Chondrocyte (in vitro differentiated cells): ENCODE measurements at regions not wholly inside any gene's neighbourhood (a gene's known extent, or its start where the extent isn't known, plus 50 kb on each side); places are given as distances from the start of the nearest gene placed in this dataset.

Experiments
- DNase-seq: peaks from one replicate; pipeline ENCODE4 v3.0.0; 2021; ENCODE audit warnings: mixed read lengths, low spot score
- H3K27ac Mint-ChIP-seq: one replicate; pipeline ENCODE4 v1.8.0; 2021; ENCODE audit warnings: mild to moderate bottlenecking, moderate library complexity, mixed read lengths; ENCODE audit not compliant: unreplicated experiment
- H3K27me3 Mint-ChIP-seq: 2 replicates; pipeline ENCODE4 v1.8.0; 2021; ENCODE audit warnings: low read depth, mixed read lengths
- H3K36me3 Mint-ChIP-seq: 2 replicates; pipeline ENCODE4 v1.8.0; 2021; ENCODE audit warnings: low read depth, mixed read lengths
- H3K4me1 Mint-ChIP-seq: 2 replicates; pipeline ENCODE4 v1.8.0; 2021; ENCODE audit warnings: low read depth, mild to moderate bottlenecking, mixed read lengths
- H3K4me3 Mint-ChIP-seq: one replicate; pipeline ENCODE4 v1.8.0; 2021; ENCODE audit warnings: mild to moderate bottlenecking, moderate library complexity, mixed read lengths; ENCODE audit not compliant: unreplicated experiment
- H3K9me3 Mint-ChIP-seq: 2 replicates; pipeline ENCODE4 v1.8.0; 2021; ENCODE audit warnings: low read depth, mixed read lengths
- TF ChIP-seq, protein P1 (sequence below): fragments of 200-600 bp; sonication (generic); IDR thresholded peaks from 2 replicates; pipeline ENCODE4 v1.5.0; 2021; ENCODE audit warnings: antibody characterized with exemption, mild to moderate bottlenecking, moderate library complexity

DNA sequence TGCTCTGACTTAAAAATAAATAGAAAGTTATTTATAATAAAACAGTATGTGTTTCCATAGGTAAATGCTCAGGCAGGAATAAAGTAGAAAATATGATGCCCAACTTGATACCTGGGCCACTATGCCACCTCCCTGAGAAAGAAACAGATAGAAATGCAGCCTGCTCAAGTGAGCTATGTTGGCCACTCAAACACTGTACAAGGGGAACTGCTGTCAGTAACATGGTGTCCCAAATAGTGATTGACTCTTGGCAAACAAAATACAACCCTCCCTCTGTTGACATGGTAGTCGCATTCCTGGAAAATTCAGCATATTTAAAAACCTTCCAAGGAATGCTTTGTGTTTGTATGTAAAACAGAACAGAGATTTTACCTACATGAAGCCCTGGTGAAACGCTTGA is 66.9 kb upstream of the KCNE2 start:
- no peak overlapping the region for H3K4me3 Mint-ChIP-seq
- H3K4me1 Mint-ChIP-seq: peaks cover 12% of the 10 kb centered on the region
- peaks cover 9% of the 10 kb centered on the region for H3K9me3 Mint-ChIP-seq
- H3K27me3 Mint-ChIP-seq: no peaks in the 10 kb centered on the region
- no peak for DNase-seq
- TF ChIP-seq, protein P1, sequence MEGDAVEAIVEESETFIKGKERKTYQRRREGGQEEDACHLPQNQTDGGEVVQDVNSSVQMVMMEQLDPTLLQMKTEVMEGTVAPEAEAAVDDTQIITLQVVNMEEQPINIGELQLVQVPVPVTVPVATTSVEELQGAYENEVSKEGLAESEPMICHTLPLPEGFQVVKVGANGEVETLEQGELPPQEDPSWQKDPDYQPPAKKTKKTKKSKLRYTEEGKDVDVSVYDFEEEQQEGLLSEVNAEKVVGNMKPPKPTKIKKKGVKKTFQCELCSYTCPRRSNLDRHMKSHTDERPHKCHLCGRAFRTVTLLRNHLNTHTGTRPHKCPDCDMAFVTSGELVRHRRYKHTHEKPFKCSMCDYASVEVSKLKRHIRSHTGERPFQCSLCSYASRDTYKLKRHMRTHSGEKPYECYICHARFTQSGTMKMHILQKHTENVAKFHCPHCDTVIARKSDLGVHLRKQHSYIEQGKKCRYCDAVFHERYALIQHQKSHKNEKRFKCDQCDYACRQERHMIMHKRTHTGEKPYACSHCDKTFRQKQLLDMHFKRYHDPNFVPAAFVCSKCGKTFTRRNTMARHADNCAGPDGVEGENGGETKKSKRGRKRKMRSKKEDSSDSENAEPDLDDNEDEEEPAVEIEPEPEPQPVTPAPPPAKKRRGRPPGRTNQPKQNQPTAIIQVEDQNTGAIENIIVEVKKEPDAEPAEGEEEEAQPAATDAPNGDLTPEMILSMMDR: no peak
- no peak overlapping the region for H3K27ac Mint-ChIP-seq
- H3K36me3 Mint-ChIP-seq: no peaks in the 10 kb centered on the region

DNA sequence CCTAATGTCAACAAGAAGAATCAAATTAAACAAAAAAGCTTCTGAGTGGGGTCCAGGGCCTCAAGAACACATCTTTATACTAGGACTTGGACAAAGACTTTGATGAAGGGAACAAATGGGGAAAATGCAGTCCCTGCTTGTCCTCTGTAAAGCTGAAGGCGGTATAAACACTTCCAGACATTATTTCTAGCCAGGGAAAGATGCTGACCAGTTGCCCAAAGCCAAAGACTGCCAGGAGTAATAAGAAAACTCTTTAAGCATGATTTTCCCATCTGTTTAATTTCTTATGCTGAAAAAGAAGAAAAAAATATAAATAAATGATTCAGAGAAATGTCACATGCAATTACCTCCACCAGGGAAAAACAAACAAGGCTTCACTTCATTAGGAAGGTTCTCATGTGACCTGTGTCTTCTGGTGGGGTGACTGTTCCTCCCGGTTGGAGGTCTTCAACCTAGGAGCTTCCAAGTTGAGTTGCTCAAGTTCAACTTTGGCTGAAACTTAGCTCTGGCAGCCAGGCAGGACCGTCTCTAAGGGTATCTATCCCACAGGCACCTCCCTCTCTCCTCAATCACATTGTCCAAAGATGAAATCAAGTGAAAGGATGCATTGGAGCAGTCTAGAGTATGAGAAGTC is 65.2 kb upstream of the KCNE2 start:
- TF ChIP-seq, protein P1: no peak
- Mint-ChIP-seq H3K9me3 (peaks cover 9% of the 10 kb centered on the region), H3K27me3 (no peaks in the 10 kb centered on the region), H3K4me1 (peaks cover 12% of the 10 kb centered on the region), H3K36me3 (no peaks in the 10 kb centered on the region), H3K4me3 (no peak overlapping the region), H3K27ac (no peak overlapping the region)
- DNase-seq: no peak

DNA sequence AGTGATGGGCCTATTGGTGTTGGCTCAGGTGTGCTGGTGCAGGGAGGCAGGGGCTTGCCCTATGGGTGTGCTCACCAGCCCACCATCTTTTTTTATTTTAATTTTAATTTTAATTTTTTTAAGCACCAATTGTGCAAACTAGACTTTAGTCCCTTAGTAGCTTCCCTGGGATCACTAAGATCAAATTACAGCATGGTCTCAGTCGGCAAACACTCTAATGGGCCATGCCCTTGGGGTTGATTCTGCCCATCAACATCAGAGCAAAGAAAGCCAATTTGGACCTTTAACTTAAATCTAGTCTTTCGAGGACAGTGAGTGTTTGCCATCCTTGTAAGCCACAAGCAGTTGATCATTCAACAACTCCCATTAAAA is 64.7 kb upstream of the KCNE2 start:
- H3K27me3 Mint-ChIP-seq: no peaks in the 10 kb centered on the region
- H3K36me3 Mint-ChIP-seq: no peaks in the 10 kb centered on the region
- DNase-seq: no peak
- H3K4me1 Mint-ChIP-seq: peaks cover 12% of the 10 kb centered on the region
- H3K9me3 Mint-ChIP-seq: peaks cover 9% of the 10 kb centered on the region
- H3K4me3 Mint-ChIP-seq: no peak overlapping the region
- TF ChIP-seq, protein P1: no peak
- no peak overlapping the region for H3K27ac Mint-ChIP-seq

DNA sequence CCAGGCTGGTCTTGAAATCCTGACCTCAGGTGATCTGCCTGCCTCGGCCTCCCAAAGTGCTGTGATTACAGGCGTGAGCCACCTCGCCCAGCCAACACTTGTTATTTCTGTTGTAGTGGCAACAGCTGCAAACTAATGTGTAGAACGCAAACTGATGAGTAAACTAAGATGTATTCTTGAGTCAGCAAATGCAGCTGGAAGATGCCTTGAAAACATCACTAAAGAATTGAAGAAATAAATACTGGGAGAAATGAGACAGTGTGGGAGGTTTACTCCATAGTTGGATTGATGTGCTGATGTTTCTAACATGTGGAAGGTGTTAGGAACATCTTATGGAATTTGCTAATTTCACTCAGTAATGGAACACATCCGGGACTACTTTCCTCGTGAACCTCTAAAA is 61.3 kb upstream of the KCNE2 start:
- Mint-ChIP-seq H3K27ac (no peak overlapping the region), H3K4me3 (no peak overlapping the region), H3K27me3 (no peaks in the 10 kb centered on the region), H3K9me3 (peaks cover 9% of the 10 kb centered on the region), H3K36me3 (no peaks in the 10 kb centered on the region), H3K4me1 (peaks cover 13% of the 10 kb centered on the region)
- DNase-seq: no peak
- TF ChIP-seq, protein P1: no peak

DNA sequence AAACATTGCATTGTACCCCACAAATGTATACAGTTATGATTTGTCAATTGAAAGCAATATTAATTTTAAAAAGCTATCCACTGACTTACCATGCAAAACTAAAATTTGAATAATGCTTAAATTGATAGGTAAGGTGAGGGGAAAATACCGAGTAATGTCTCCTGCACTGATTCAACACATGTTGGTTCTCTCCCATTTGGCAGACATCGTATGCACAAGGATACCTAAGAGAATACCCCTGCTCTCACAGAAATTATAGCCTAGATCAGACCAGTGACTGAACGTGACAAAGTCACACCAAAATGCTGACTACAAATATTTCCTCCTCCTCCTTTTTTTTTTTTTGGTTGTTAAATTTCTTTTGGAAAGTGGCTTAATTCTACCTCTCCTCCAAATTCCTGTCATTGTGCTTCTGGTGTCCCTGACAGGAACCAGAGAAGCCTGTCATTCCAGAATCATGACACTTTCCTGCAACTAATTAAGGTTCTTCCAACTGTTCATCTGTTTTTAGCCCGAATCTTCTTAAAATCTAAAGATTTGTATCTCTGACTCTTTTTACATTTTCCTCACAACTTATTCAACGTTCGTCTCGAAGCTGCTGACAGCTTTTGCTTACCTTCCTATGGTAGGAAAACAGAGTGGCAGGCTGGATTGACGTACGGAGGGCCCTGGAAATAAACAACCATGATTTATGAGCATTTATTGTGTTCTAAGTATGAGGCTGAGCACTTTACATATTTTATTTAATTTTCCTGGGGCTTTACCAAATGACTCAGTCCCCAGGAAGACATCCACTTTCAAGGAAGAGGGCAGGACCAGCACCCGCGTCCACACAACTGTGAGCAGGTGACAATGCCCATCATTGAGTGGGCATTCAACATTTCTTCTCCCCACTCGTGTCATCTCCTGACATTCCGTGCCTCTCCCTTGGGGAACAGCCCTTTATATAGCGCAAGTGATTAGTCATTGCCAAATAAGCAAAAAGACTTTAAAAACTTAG is 57.9 kb upstream of the KCNE2 start:
- H3K36me3 Mint-ChIP-seq: no peaks in the 10 kb centered on the region
- H3K9me3 Mint-ChIP-seq: peaks cover 3% of the 10 kb centered on the region
- no peak for DNase-seq
- H3K27ac Mint-ChIP-seq: peak overlapping the region; percentile 4
- no peak overlapping the region for H3K4me3 Mint-ChIP-seq
- TF ChIP-seq, protein P1: no peak
- H3K27me3 Mint-ChIP-seq: no peaks in the 10 kb centered on the region
- peaks cover 13% of the 10 kb centered on the region for H3K4me1 Mint-ChIP-seq
